Trophoblast cell (in vitro differentiated cells and primary cell): ENCODE measurements at regions not wholly inside any gene's neighbourhood (a gene's known extent, or its start where the extent isn't known, plus 50 kb on each side); places are given as distances from the start of the nearest gene placed in this dataset.

Experiments
- DNase-seq, 2 donors: peaks; one replicate each; pipeline ENCODE4 v3.0.0-alpha.2; 2016
- H2AFZ ChIP-seq: 2 replicates; pipeline ENCODE4 v1.6.1; 2013; ENCODE audit warnings: low read length, moderate library complexity, mild to moderate bottlenecking; ENCODE audit not compliant: insufficient read depth, poor library complexity
- H2AK5ac ChIP-seq: 2 replicates; pipeline ENCODE4 v1.6.1; 2013; ENCODE audit warnings: mild to moderate bottlenecking, low read length
- H2BK120ac ChIP-seq: 2 replicates; pipeline ENCODE4 v1.6.1; 2013; ENCODE audit warnings: low read length, mild to moderate bottlenecking, moderate library complexity; ENCODE audit not compliant: insufficient read depth, poor library complexity
- H2BK12ac ChIP-seq: 2 replicates; pipeline ENCODE4 v1.6.1; 2013; ENCODE audit warnings: mild to moderate bottlenecking, low read length, moderate library complexity
- H2BK5ac ChIP-seq: 2 replicates; pipeline ENCODE4 v1.6.1; 2013; ENCODE audit warnings: low read length, low read depth, moderate library complexity, mild to moderate bottlenecking; ENCODE audit not compliant: poor library complexity
- H3K14ac ChIP-seq: 2 replicates; pipeline ENCODE4 v1.6.1; 2013; ENCODE audit warnings: mild to moderate bottlenecking, low read length
- H3K18ac ChIP-seq: 2 replicates; pipeline ENCODE4 v1.6.1; 2013; ENCODE audit warnings: mild to moderate bottlenecking, low read length
- H3K23ac ChIP-seq: 2 replicates; pipeline ENCODE4 v1.6.1; 2013; ENCODE audit warnings: low read length
- H3K27ac ChIP-seq: 2 replicates; pipeline ENCODE4 v1.5.1; 2013; ENCODE audit warnings: low read depth, mild to moderate bottlenecking, inconsistent platforms, low read length, moderate library complexity
- H3K27me3 ChIP-seq: 2 replicates; pipeline ENCODE4 v1.6.1; 2013; ENCODE audit warnings: inconsistent platforms, mild to moderate bottlenecking, low read length, moderate library complexity; ENCODE audit not compliant: insufficient read depth
- H3K36me3 ChIP-seq, 2 experiments: 1 replicate in 1 of 2; 2 replicates in 1 of 2; pipeline ENCODE4 v1.6.1; 2013; ENCODE audit warnings: low read length in 2 of 2, mild to moderate bottlenecking in 2 of 2, moderate library complexity in 1 of 2; ENCODE audit not compliant: insufficient read depth in 2 of 2, control insufficient read depth in 1 of 2
- H3K4ac ChIP-seq: 2 replicates; pipeline ENCODE4 v1.6.1; 2013; ENCODE audit warnings: low read depth, mild to moderate bottlenecking, low read length, moderate library complexity
- H3K4me1 ChIP-seq, 2 experiments: 1 replicate in 1 of 2; 2 replicates in 1 of 2; pipeline ENCODE4 v1.6.1; 2013; ENCODE audit warnings: low read length in 2 of 2, mild to moderate bottlenecking in 2 of 2, moderate library complexity in 1 of 2; ENCODE audit not compliant: insufficient read depth in 2 of 2, control insufficient read depth in 1 of 2
- H3K4me2 ChIP-seq: 2 replicates; pipeline ENCODE4 v1.6.1; 2013; ENCODE audit warnings: inconsistent platforms, mild to moderate bottlenecking, low read length, moderate library complexity
- H3K4me3 ChIP-seq: 2 replicates; pipeline ENCODE4 v1.5.1; 2013; ENCODE audit warnings: mild to moderate bottlenecking, low read depth, low read length, inconsistent platforms
- H3K79me1 ChIP-seq: one replicate; pipeline ENCODE4 v1.6.1; 2013; ENCODE audit warnings: low read length
- H3K79me2 ChIP-seq: 2 replicates; pipeline ENCODE4 v1.6.1; 2013; ENCODE audit warnings: low read length, mild to moderate bottlenecking; ENCODE audit not compliant: control insufficient read depth, insufficient read depth, poor library complexity
- H3K9ac ChIP-seq: 2 replicates; pipeline ENCODE4 v1.6.1; 2013; ENCODE audit warnings: mild to moderate bottlenecking, low read length
- H3K9me3 ChIP-seq: 2 replicates; pipeline ENCODE4 v1.6.1; 2013; ENCODE audit warnings: low read depth, mild to moderate bottlenecking, control low read depth, inconsistent platforms, low read length; ENCODE audit not compliant: insufficient read depth
- H4K12ac ChIP-seq: 2 replicates; pipeline ENCODE4 v1.6.1; 2013; ENCODE audit warnings: low read depth, mild to moderate bottlenecking, low read length, moderate library complexity
- H4K8ac ChIP-seq: 2 replicates; pipeline ENCODE4 v1.6.1; 2013; ENCODE audit warnings: low read depth, mild to moderate bottlenecking, low read length, moderate library complexity
- H4K91ac ChIP-seq: one replicate; pipeline ENCODE4 v1.6.1; 2013; ENCODE audit warnings: low read depth, mild to moderate bottlenecking, low read length, moderate library complexity
- WGBS: extraction: QIAGEN DNeasy Blood & Tissue Kit; methylation state at CpG from one replicate; pipeline ENCODE4 v1.1.7; 2013; ENCODE audit warnings: missing lambda C conversion rate; ENCODE audit not compliant: insufficient read length, insufficient coverage; ENCODE audit errors: extremely low coverage; 5-methylcytosine and 5-hydroxymethylcytosine counted together

DNA sequence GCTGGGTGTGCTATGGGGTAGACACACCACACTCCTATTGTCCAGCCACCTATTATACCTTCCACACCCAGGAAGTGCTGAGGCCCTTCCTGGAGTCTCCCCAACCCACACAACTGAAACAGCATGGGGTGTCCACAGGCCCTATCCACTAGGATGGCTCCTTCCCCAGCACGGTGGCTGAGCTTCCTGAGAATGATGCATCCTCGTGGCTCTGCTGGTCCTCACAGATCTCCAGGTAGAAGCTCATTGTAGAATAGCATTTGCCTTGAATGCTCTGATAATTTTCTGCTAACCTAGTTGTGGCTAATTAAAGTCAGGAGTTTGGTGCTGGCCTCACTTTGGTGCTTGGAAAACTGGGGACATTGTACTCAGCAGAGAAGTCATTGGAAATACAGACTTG, 182.6 kb downstream of the ANKRD30B start:
- no peak overlapping the region for H4K12ac ChIP-seq
- DNase-seq, result no peak
- peaks cover 41% of the 10 kb centered on the region for H3K9me3 ChIP-seq
- H3K36me3 ChIP-seq, result no peaks in the 10 kb centered on the region
- no peak overlapping the region for H3K4me3 ChIP-seq
- no peak overlapping the region for H2BK5ac ChIP-seq
- no peak overlapping the region for H3K23ac ChIP-seq
- H3K9ac ChIP-seq, result no peak overlapping the region
- no CpG with 5 or more reads among the region's 2 CpGs for WGBS
- H3K27me3 ChIP-seq, result no peaks in the 10 kb centered on the region
- H3K4me1 ChIP-seq, result no peaks in the 10 kb centered on the region
- no peaks in the 10 kb centered on the region for H3K79me1 ChIP-seq
- H3K79me2 ChIP-seq, result no peaks in the 10 kb centered on the region
- H3K14ac ChIP-seq, result no peak overlapping the region
- H2BK120ac ChIP-seq, result no peak overlapping the region
- no peak overlapping the region for H2AFZ ChIP-seq
- H2AK5ac ChIP-seq, result no peak overlapping the region
- no peak overlapping the region for H3K4me2 ChIP-seq
- no peak overlapping the region for H3K4ac ChIP-seq
- no peak overlapping the region for H4K8ac ChIP-seq
- no peak overlapping the region for H4K91ac ChIP-seq
- H3K18ac ChIP-seq, result no peak overlapping the region
- no peak overlapping the region for H2BK12ac ChIP-seq
- H3K27ac ChIP-seq, result no peak overlapping the region

DNA sequence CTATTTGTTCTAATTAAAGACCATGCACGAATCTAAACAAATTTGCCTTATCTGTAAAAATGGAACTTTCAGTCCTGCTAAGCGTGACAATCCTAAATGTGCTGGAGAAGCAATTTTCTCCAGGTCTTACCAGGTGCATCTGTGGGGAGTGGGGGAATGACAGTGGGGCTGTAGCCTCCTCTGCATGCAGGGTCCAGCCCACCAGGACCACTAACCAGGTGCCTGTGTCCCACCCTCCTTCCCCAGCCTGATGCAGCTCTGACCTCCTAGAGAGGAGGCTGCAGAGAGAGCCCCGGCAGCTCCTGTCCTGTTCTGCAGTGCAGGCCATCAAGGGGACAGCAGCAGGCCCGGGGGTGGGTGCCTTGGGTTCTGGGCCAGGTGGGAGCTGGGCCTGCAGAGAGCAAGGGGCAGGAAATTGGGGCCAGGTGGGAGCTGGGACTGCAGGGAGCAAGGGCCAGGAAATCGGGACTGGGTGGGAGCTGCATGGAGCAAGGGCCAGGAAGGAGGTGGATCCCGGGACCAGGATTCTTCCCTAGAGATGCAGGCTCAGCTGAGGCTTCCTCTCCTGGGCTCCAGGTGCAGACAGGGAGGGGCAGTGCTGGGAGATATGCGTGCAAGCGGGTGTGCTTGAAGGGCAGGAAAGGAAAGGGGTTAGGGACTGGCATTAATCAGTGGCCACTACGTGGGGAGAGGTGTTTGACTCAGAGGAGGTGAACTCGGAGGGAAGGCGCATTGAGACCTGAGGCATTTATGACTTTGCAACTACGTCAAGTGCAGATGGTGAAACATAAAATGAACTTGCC, 185.3 kb downstream of the ANKRD30B start:
- Histone ChIP-seq H3K79me1 (no peaks in the 10 kb centered on the region), H3K9me3 (peaks cover 53% of the 10 kb centered on the region), H2BK120ac (no peak overlapping the region), H2AFZ (no peak overlapping the region), H4K12ac (no peak overlapping the region), H3K36me3 (no peaks in the 10 kb centered on the region), H3K27me3 (no peaks in the 10 kb centered on the region), H3K4me1 (no peaks in the 10 kb centered on the region), H3K4ac (no peak overlapping the region), H3K23ac (no peak overlapping the region), H2BK12ac (no peak overlapping the region), H3K4me2 (no peak overlapping the region), H3K27ac (no peak overlapping the region), H3K9ac (no peak overlapping the region), H2BK5ac (no peak overlapping the region), H3K79me2 (no peaks in the 10 kb centered on the region), H4K8ac (no peak overlapping the region), H4K91ac (no peak overlapping the region), H2AK5ac (no peak overlapping the region), H3K14ac (no peak overlapping the region), H3K18ac (no peak overlapping the region), H3K4me3 (peak overlapping the region; percentile 16)
- WGBS, result no CpG with 5 or more reads among the region's 12 CpGs
- no peak for DNase-seq

DNA sequence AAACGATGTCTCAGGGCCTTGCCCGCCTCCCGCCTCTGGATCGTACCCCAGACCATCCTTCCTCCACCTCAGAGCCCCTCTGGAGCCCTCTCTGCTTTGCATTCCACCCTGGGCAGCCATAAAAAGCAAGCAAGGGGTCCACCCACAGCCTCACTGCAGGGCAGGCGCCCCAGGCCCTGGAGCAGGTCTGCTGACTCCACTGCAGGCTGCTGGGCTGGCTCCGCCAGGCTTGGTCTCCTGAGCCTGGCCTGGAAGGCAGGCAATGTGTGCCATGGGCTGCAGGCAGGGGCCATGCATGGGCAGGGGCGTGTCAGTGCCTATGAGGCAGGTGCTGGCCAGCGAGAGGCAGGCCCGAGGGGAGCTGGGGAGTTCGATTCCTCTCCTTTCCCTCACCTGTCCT, 186.0 kb downstream of the ANKRD30B start:
- WGBS, result no CpG with 5 or more reads among the region's 10 CpGs

DNA sequence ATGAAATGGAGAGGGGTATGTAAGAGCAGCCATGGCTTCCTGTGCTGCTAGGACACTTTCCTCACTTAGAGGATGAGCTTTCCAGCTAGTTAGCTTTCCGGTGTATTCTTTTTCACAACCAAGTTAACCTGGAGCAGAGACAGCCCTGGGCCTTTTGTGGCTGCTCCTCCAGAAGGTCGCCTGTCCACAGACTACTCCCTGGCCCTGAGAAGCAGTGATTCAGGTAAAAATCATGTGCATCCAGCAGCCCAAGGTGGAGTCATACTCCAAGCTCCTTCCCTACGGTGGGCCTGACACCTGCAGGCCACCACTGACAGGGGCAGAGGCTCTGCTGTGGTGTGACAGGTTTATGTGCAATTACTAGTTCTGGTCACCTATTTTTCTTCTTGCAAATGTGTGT, 187.2 kb downstream of the ANKRD30B start:
- Histone ChIP-seq H3K4me1 (no peaks in the 10 kb centered on the region), H4K8ac (no peak overlapping the region), H3K4me2 (no peak overlapping the region), H4K12ac (no peak overlapping the region), H2BK12ac (no peak overlapping the region), H3K79me2 (no peaks in the 10 kb centered on the region), H2BK120ac (no peak overlapping the region), H3K4me3 (no peak overlapping the region), H3K79me1 (no peaks in the 10 kb centered on the region), H3K27me3 (no peaks in the 10 kb centered on the region), H3K36me3 (no peaks in the 10 kb centered on the region), H2BK5ac (no peak overlapping the region), H3K27ac (no peak overlapping the region), H3K14ac (no peak overlapping the region), H2AFZ (no peak overlapping the region), H3K9ac (no peak overlapping the region), H4K91ac (no peak overlapping the region), H3K9me3 (peaks cover 46% of the 10 kb centered on the region), H2AK5ac (no peak overlapping the region), H3K4ac (no peak overlapping the region), H3K23ac (no peak overlapping the region), H3K18ac (no peak overlapping the region)
- DNase-seq, result no peak
- WGBS, result no CpG with 5 or more reads among the region's 3 CpGs

More for the DNA sequence above, 186.0 kb downstream of the ANKRD30B start:
- H3K79me1 ChIP-seq, result no peaks in the 10 kb centered on the region
- no peak overlapping the region for H4K12ac ChIP-seq
- H3K9ac ChIP-seq, result no peak overlapping the region
- no peak overlapping the region for H3K18ac ChIP-seq
- H3K4me2 ChIP-seq, result no peak overlapping the region
- H4K91ac ChIP-seq, result no peak overlapping the region
- no peak overlapping the region for H3K27ac ChIP-seq
- no peak overlapping the region for H3K4ac ChIP-seq
- H3K79me2 ChIP-seq, result no peaks in the 10 kb centered on the region
- H3K4me3 ChIP-seq, result peak overlapping the region; percentile 49
- no peak overlapping the region for H2BK5ac ChIP-seq
- H3K27me3 ChIP-seq, result no peaks in the 10 kb centered on the region
- DNase-seq, result no peak
- no peak overlapping the region for H2BK12ac ChIP-seq
- no peaks in the 10 kb centered on the region for H3K36me3 ChIP-seq
- no peak overlapping the region for H3K23ac ChIP-seq
- H3K9me3 ChIP-seq, result peaks cover 53% of the 10 kb centered on the region
- H3K14ac ChIP-seq, result no peak overlapping the region
- H4K8ac ChIP-seq, result no peak overlapping the region
- no peak overlapping the region for H2BK120ac ChIP-seq
- H2AK5ac ChIP-seq, result no peak overlapping the region
- H2AFZ ChIP-seq, result no peak overlapping the region
- no peaks in the 10 kb centered on the region for H3K4me1 ChIP-seq
